ENCODE measurements at regions not wholly inside any gene's neighbourhood (a gene's known extent, or its start where the extent isn't known, plus 50 kb on each side); places are given as distances from the start of the nearest gene placed in this dataset.
A peak's percentile ranks its signal among the peaks of the same experiment; 100 is the strongest.

DNA sequence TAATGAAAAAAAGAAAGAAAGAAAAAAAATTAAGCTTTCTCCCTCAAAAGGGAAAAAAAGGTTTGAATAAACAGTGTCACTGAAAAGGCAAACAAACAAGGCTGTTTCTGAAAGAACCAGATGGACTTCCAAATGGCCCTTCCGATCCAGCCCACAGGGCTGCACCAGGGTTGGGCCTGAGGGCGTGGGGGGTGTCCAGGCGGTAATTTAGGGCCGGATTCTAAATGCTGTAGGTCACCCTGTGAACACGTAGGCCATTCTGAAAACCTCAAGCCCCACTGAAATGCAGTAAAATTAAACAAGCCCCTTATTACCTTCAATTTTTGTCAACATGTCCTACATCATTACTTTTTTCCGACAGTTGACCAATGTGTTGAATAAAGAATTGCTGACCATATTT is 132.1 kb downstream of the HSD17B3 start:
- Mint-ChIP-seq H3K9me3 (ENCODE audit: unreplicated experiment) (no peaks in the 10 kb centered on the region), H3K4me1 (ENCODE audit: unreplicated experiment) (peaks cover 29% of the 10 kb centered on the region), H3K36me3 (ENCODE audit: unreplicated experiment) (no peaks in the 10 kb centered on the region), H3K27ac (ENCODE audit: unreplicated experiment) (no peak overlapping the region), H3K4me3 (ENCODE audit: unreplicated experiment) (peak overlapping the region; percentile 10), H3K27me3 (ENCODE audit: unreplicated experiment) (peaks cover 19% of the 10 kb centered on the region)
- no peak for DNase-seq (ENCODE audit: extremely low spot score, unreplicated experiment)
- TF ChIP-seq, protein P1, sequence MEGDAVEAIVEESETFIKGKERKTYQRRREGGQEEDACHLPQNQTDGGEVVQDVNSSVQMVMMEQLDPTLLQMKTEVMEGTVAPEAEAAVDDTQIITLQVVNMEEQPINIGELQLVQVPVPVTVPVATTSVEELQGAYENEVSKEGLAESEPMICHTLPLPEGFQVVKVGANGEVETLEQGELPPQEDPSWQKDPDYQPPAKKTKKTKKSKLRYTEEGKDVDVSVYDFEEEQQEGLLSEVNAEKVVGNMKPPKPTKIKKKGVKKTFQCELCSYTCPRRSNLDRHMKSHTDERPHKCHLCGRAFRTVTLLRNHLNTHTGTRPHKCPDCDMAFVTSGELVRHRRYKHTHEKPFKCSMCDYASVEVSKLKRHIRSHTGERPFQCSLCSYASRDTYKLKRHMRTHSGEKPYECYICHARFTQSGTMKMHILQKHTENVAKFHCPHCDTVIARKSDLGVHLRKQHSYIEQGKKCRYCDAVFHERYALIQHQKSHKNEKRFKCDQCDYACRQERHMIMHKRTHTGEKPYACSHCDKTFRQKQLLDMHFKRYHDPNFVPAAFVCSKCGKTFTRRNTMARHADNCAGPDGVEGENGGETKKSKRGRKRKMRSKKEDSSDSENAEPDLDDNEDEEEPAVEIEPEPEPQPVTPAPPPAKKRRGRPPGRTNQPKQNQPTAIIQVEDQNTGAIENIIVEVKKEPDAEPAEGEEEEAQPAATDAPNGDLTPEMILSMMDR (IDR thresholded peaks at IDR 0.05), result no peak

DNA sequence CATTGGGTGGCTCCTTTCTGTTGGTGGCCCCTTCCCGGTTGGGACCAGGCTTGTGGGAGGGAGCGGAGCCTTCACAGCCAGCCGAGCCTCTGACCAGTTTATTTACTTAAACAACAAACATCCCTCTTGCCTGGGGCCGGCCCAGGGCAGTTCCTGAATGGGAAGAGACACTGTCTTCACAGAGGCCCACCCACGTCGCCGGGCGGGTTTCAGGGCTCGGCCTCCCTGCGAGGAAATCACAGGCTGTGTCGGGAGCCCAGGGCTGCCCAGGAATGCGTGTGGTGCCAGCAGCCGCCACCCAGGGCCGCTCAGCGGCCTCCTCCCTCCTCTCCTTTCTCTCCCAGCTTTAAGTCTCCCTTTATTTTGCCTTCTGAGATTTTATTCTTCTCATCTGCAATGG is 132.5 kb downstream of the HSD17B3 start:
- Mint-ChIP-seq H3K9me3 (ENCODE audit: unreplicated experiment) (no peaks in the 10 kb centered on the region), H3K36me3 (ENCODE audit: unreplicated experiment) (no peaks in the 10 kb centered on the region), H3K27ac (ENCODE audit: unreplicated experiment) (no peak overlapping the region), H3K4me1 (ENCODE audit: unreplicated experiment) (peaks cover 29% of the 10 kb centered on the region), H3K4me3 (ENCODE audit: unreplicated experiment) (peak overlapping the region; percentile 10), H3K27me3 (ENCODE audit: unreplicated experiment) (peaks cover 18% of the 10 kb centered on the region)
- TF ChIP-seq, protein P1 (IDR thresholded peaks at IDR 0.05), result no peak
- DNase-seq (ENCODE audit: extremely low spot score, unreplicated experiment), result peak; percentile 90

DNA sequence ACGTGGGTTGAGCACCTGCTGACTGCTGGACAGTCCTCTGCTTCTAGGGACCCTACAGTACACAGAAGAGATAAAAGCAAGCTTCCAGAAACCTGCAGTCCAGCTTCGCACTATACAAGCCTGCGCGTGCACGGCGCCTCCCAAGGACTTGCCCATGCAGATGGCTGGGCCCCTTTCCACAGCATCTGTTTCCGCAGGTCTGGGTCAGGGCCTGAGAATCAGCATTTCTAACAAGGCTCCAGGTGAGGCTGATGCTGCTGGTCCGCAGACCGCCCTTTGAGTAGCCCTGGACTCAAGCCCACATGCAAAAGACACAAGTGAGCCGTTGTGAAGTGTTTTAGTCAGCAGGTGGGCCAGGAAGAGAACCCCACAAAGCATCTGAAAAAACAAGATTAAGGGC is 133.1 kb downstream of the HSD17B3 start:
- H3K27me3 Mint-ChIP-seq (ENCODE audit: unreplicated experiment), result peaks cover 18% of the 10 kb centered on the region
- no peaks in the 10 kb centered on the region for H3K9me3 Mint-ChIP-seq (ENCODE audit: unreplicated experiment)
- H3K4me3 Mint-ChIP-seq (ENCODE audit: unreplicated experiment), result no peak overlapping the region
- no peaks in the 10 kb centered on the region for H3K36me3 Mint-ChIP-seq (ENCODE audit: unreplicated experiment)
- no peak overlapping the region for H3K27ac Mint-ChIP-seq (ENCODE audit: unreplicated experiment)
- TF ChIP-seq, protein P1 (IDR thresholded peaks at IDR 0.05), result no peak
- no peak for DNase-seq (ENCODE audit: extremely low spot score, unreplicated experiment)
- H3K4me1 Mint-ChIP-seq (ENCODE audit: unreplicated experiment), result peaks cover 29% of the 10 kb centered on the region

DNA sequence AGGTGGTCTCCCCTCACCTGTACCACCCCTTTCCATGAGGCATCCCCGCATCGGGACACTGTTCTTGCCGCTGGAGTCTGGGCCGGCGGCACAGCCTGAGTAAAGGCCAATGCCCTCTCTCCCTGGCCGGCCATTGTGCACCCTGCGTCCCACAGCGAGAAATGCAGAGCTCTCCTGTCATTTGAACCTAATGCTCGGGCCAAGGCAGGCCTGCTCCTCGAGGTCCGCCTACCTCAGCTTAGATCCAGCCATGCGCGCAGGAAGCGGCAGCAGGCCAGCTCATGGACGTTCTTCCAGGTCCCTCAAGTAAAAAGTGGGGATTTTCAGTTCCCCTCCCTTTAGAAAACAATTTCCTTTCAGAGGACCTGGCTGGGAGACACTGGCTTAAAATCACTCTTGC is 135.0 kb downstream of the HSD17B3 start:
- H3K4me1 Mint-ChIP-seq (ENCODE audit: unreplicated experiment), result peaks cover 25% of the 10 kb centered on the region
- DNase-seq (ENCODE audit: extremely low spot score, unreplicated experiment), result no peak
- no peaks in the 10 kb centered on the region for H3K9me3 Mint-ChIP-seq (ENCODE audit: unreplicated experiment)
- no peaks in the 10 kb centered on the region for H3K36me3 Mint-ChIP-seq (ENCODE audit: unreplicated experiment)
- H3K27ac Mint-ChIP-seq (ENCODE audit: unreplicated experiment), result no peak overlapping the region
- TF ChIP-seq, protein P1 (IDR thresholded peaks at IDR 0.05), result no peak
- H3K27me3 Mint-ChIP-seq (ENCODE audit: unreplicated experiment), result peaks cover 18% of the 10 kb centered on the region
- no peak overlapping the region for H3K4me3 Mint-ChIP-seq (ENCODE audit: unreplicated experiment)

DNA sequence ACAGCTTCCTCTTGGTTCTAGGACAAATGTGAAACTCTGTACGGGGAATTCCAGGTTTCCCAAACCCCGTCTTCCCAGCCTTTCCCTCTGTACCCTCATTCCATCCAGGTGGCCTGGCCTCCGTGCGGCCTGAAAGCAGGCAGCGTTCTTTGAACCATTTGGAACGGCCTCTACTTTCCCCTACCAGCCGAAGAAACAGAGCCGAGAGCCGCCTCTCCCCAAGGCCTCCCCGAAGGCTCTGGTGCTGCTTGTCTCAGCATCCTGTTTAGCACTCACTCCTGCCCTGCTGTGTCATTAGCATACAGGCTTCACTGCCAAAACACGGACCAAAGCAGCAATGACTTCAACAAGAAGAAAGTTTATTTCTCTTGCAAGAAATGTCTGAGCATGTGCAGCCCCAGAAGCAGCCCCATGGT is 137.7 kb downstream of the HSD17B3 start:
- H3K27me3 Mint-ChIP-seq (ENCODE audit: unreplicated experiment), result peaks cover 28% of the 10 kb centered on the region
- DNase-seq (ENCODE audit: extremely low spot score, unreplicated experiment), result no peak
- H3K27ac Mint-ChIP-seq (ENCODE audit: unreplicated experiment), result no peak overlapping the region
- H3K36me3 Mint-ChIP-seq (ENCODE audit: unreplicated experiment), result no peaks in the 10 kb centered on the region
- H3K4me3 Mint-ChIP-seq (ENCODE audit: unreplicated experiment), result no peak overlapping the region
- H3K9me3 Mint-ChIP-seq (ENCODE audit: unreplicated experiment), result no peaks in the 10 kb centered on the region
- peaks cover 12% of the 10 kb centered on the region for H3K4me1 Mint-ChIP-seq (ENCODE audit: unreplicated experiment)
- TF ChIP-seq, protein P1 (IDR thresholded peaks at IDR 0.05), result no peak

All from osteocyte (in vitro differentiated cells).